GM18505 (cell line): ENCODE measurements at regions not wholly inside any gene's neighbourhood (a gene's known extent, or its start where the extent isn't known, plus 50 kb on each side); places are given as distances from the start of the nearest gene placed in this dataset.

Experiments used
- ATAC-seq: cut with Tn5 transposase; IDR thresholded peaks from one replicate; pipeline ENCODE4 v1.9.1; 2021; ENCODE audit not compliant: unreplicated experiment
- POLR2A ChIP-seq: IDR thresholded peaks from 4 replicates; pipeline ENCODE4 v1.6.1; 2011; ENCODE audit warnings: borderline replicate concordance; ENCODE audit not compliant: insufficient read depth, insufficient read length; ENCODE audit errors: extremely low read depth

GRCh38 chr3:44019736-44020135 is 221.9 kb upstream of the TOPAZ1 start:
- no peak for TF ChIP-seq POLR2A
- ATAC-seq = no peak

- no peak for ATAC-seq
- TF ChIP-seq POLR2A = no peak
Measured at GRCh38 chr3:44020143-44020542, 221.5 kb upstream of the TOPAZ1 start.

- TF ChIP-seq POLR2A = no peak
- no peak for ATAC-seq
Measured at GRCh38 chr3:44021651-44022594, 219.8 kb upstream of the TOPAZ1 start.

GRCh38 chr3:44023961-44024593 is 217.6 kb upstream of the TOPAZ1 start:
- no peak for TF ChIP-seq POLR2A
- ATAC-seq = no peak

- ATAC-seq = no peak
- no peak for TF ChIP-seq POLR2A
Measured at GRCh38 chr3:44026220-44026865, 215.3 kb upstream of the TOPAZ1 start.

GRCh38 chr3:44029100-44029499 is 212.6 kb upstream of the TOPAZ1 start:
- ATAC-seq = no peak
- TF ChIP-seq POLR2A = no peak

- no peak for TF ChIP-seq POLR2A
- ATAC-seq = no peak
Measured at GRCh38 chr3:44030285-44030684, 211.4 kb upstream of the TOPAZ1 start.

- TF ChIP-seq POLR2A = no peak
- no peak for ATAC-seq
Measured at GRCh38 chr3:44030687-44031305, 210.9 kb upstream of the TOPAZ1 start.

- no peak for TF ChIP-seq POLR2A
- ATAC-seq = no peak
Measured at GRCh38 chr3:44031387-44032380, 210.0 kb upstream of the TOPAZ1 start.

- ATAC-seq = no peak
- no peak for TF ChIP-seq POLR2A
Measured at GRCh38 chr3:44032487-44032886, 209.2 kb upstream of the TOPAZ1 start.

GRCh38 chr3:44033123-44033522 is 208.6 kb upstream of the TOPAZ1 start:
- ATAC-seq = no peak
- TF ChIP-seq POLR2A = no peak

GRCh38 chr3:44036850-44037249 is 204.8 kb upstream of the TOPAZ1 start:
- ATAC-seq = no peak
- no peak for TF ChIP-seq POLR2A

- no peak for ATAC-seq
- TF ChIP-seq POLR2A = no peak
Measured at GRCh38 chr3:44039006-44039405, 202.7 kb upstream of the TOPAZ1 start.

- ATAC-seq = no peak
- TF ChIP-seq POLR2A = no peak
Measured at GRCh38 chr3:44041726-44042125, 200.0 kb upstream of the TOPAZ1 start.
